Adrenal gland (tissue), 9 donors: ENCODE measurements at regions not wholly inside any gene's neighbourhood (a gene's known extent, or its start where the extent isn't known, plus 50 kb on each side); places are given as distances from the start of the nearest gene placed in this dataset.

Experiments used
- DNase-seq, 7 donors: peaks; one replicate each; pipeline ENCODE4 v3.0.0-alpha.2; 2019 to 2020
- H3K27ac ChIP-seq, 5 donors: fragments of 200-600 bp; sonication (generic) in 4 of 5; 1 replicate in 3 of 5; 2 replicates in 2 of 5; pipeline versions ENCODE4 v1.5.1 to v1.8.0; 2016 to 2020; ENCODE audit warnings: mild to moderate bottlenecking in 1 of 5
- H3K27me3 ChIP-seq: fragments of 200-600 bp; 2 replicates; pipeline ENCODE4 v1.8.0; 2021
- H3K36me3 ChIP-seq, 2 donors: fragments of 200-600 bp; replicated peaks in 1 of 2; 1 replicate in 1 of 2; 2 replicates in 1 of 2; pipeline versions ENCODE4 v1.5.1 to v1.8.0; 2018 to 2022
- H3K4me1 ChIP-seq, 2 donors: fragments of 200-600 bp; replicated peaks in 1 of 2; 1 replicate in 1 of 2; 2 replicates in 1 of 2; pipeline versions ENCODE4 v1.5.1 to v1.8.0; 2018 to 2021
- H3K4me3 ChIP-seq, 4 donors: fragments of 200-600 bp; sonication (generic) in 3 of 4; one replicate each; pipeline ENCODE4 v1.5.1; 2016 to 2018
- H3K9me3 ChIP-seq, 3 donors: fragments of 200-600 bp; sonication (generic) in 1 of 3; replicated peaks in 1 of 3; 1 replicate in 2 of 3; 2 replicates in 1 of 3; pipeline versions ENCODE4 v1.5.1 to v1.8.0; 2016 to 2021
- POLR2A ChIP-seq, 2 donors: fragments of 450-650 bp; IDR thresholded peaks; one replicate each; pipeline ENCODE4 v1.6.1; 2017; ENCODE audit warnings: antibody characterized with exemption in 2 of 2, mild to moderate bottlenecking in 2 of 2, moderate library complexity in 1 of 2
- WGBS, 4 donors: extraction: QIAGEN DNeasy Blood & Tissue Kit in 2 of 4; methylation state at CpG; one replicate each; pipeline versions ENCODE4 v1.1.5 to v1.1.7; 2013 to 2017; 5-methylcytosine and 5-hydroxymethylcytosine counted together
- intact Hi-C, 2 donors: fragments of 100-400 bp; cut with DNase I; formaldehyde crosslinking; loops; one replicate each; pipeline versions ENCODE4 v1.14.1 to v1.15.0; 2022 to 2023
- TF ChIP-seq, protein P1 (sequence below), 6 experiments: fragments of 450-650 bp in 4 of 6; fragments of 200-600 bp in 2 of 6; sonication (generic) in 1 of 6; IDR thresholded peaks; 1 replicate in 5 of 6; 2 replicates in 1 of 6; pipeline versions ENCODE4 v1.5.1 to v1.8.0; 2016 to 2021; ENCODE audit warnings: antibody characterized with exemption in 6 of 6, mild to moderate bottlenecking in 2 of 6, moderate library complexity in 1 of 6
- donor health status: healthy with polysubstance abuse.
- donor health status: Bipolar disorder and iron deficiency.
- donor health status: DM: yes; HTN: yes; CAD: no.
- donor health status: DM: no; HTN: no; CAD: no.
- donor health status: DM: no; HTN: no; CAD: no.

DNA sequence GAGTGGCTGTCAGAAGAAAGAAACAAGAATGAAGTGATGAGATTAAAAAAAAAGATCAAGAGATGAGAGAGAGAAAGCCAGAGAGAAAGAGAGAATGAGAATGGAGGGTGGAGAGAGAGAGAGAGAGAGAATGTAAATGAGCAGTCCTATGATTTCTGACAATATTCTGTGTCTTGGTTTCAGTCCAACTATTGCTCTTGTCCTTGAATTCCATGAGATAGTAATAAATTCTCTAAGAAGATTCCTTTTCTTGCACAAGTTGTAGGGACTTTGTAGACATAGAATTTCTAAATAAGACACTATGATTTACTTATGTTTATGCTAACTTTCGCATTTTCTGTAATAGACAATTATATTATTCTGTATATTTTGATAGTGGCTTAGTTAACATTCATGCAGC, 149.6 kb upstream of the CTSO start:
- TF ChIP-seq POLR2A (IDR thresholded peaks at IDR 0.05), result no peak
- TF ChIP-seq, protein P1, sequence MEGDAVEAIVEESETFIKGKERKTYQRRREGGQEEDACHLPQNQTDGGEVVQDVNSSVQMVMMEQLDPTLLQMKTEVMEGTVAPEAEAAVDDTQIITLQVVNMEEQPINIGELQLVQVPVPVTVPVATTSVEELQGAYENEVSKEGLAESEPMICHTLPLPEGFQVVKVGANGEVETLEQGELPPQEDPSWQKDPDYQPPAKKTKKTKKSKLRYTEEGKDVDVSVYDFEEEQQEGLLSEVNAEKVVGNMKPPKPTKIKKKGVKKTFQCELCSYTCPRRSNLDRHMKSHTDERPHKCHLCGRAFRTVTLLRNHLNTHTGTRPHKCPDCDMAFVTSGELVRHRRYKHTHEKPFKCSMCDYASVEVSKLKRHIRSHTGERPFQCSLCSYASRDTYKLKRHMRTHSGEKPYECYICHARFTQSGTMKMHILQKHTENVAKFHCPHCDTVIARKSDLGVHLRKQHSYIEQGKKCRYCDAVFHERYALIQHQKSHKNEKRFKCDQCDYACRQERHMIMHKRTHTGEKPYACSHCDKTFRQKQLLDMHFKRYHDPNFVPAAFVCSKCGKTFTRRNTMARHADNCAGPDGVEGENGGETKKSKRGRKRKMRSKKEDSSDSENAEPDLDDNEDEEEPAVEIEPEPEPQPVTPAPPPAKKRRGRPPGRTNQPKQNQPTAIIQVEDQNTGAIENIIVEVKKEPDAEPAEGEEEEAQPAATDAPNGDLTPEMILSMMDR (IDR thresholded peaks at IDR 0.05), result no peak
- DNase-seq, result no peak
- no peaks in the 10 kb centered on the region for H3K4me1 ChIP-seq

DNA sequence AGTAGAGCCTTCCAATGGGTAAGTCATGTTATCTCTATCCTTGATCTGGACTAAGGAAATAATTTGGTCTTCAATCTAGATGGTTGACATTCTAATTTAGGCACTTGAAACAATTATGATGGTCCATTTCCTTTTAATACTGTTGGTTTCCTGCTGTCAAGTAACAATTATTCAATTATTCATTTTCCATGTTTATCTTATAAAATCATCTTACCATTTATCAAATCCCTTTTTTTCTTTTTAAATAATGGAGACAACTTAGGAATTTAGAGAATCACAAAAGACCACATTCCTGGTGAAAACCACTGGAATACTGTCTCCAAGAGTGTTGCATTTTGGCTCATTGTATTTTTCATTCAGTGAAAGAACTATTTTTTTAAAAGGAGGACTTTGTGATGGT, 148.7 kb upstream of the CTSO start:
- no peaks in the 10 kb centered on the region for H3K36me3 ChIP-seq
- no peak for TF ChIP-seq POLR2A (IDR thresholded peaks at IDR 0.05)
- TF ChIP-seq, protein P1 (IDR thresholded peaks at IDR 0.05), result no peak
- no peaks in the 10 kb centered on the region for H3K9me3 ChIP-seq
- H3K27ac ChIP-seq, result no peak overlapping the region
- intact Hi-C loops, result no loop called here
- no peak for DNase-seq
- no peaks in the 10 kb centered on the region for H3K27me3 ChIP-seq
- H3K4me3 ChIP-seq, result no peak overlapping the region
- H3K4me1 ChIP-seq, result no peaks in the 10 kb centered on the region

More for the DNA sequence above, 149.6 kb upstream of the CTSO start:
- intact Hi-C loops, result no loop called here
- WGBS, 4 donors, result 56 to 71% (median 64%) methylated on average over 1 of the region's 1 CpG
- Histone ChIP-seq H3K36me3 (no peaks in the 10 kb centered on the region), H3K27me3 (no peaks in the 10 kb centered on the region), H3K9me3 (no peaks in the 10 kb centered on the region), H3K4me3 (no peak overlapping the region), H3K27ac (no peak overlapping the region)

DNA sequence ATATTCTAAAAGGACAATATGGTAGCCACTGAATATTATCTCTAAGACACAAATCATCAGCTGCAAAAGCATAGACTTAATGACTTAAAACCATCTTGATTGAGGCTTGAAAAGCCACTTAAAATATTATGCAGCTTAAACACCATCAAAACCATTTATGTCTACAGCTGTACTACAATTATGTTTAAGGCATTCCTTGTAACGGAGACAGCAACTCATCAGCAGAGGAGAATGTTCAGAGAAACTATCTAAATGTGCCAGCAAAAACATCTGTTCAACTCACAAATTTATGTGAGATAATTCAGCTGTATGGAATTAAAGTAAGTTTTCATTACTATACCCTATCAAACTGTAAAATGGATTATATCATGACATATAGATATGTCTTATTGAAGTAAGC, 147.9 kb upstream of the CTSO start:
- Histone ChIP-seq H3K36me3 (no peaks in the 10 kb centered on the region), H3K27ac (no peak overlapping the region), H3K4me1 (peaks cover 0 to 3% of the 10 kb centered on the region in 2 donors), H3K9me3 (no peaks in the 10 kb centered on the region), H3K27me3 (no peaks in the 10 kb centered on the region), H3K4me3 (no peak overlapping the region)
- TF ChIP-seq POLR2A (IDR thresholded peaks at IDR 0.05), result no peak
- TF ChIP-seq, protein P1 (IDR thresholded peaks at IDR 0.05), result no peak
- WGBS, 4 donors, result 60 to 79% (median 68%) methylated on average over 1 of the region's 1 CpG
- no peak for DNase-seq
- intact Hi-C loops, result no loop called here

DNA sequence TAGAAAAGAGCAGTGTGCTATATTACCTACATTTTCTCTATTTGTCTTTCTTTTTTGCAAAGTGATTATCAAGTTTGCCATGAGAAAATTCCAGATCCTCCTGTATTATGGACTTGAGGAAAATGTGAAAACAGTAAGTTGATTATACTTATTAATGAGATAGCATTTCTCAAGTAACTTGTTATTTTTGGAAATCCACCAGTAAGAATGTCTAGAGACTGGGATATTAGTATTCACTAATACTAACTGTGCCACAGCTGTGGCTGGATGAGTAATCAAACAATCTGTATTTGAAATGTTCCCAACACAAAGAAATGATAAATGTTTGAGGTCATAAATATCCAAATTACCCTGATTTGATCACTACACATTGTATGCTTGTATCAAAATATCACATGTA, 147.0 kb upstream of the CTSO start:
- TF ChIP-seq POLR2A (IDR thresholded peaks at IDR 0.05), result no peak
- TF ChIP-seq, protein P1 (IDR thresholded peaks at IDR 0.05), result no peak
- no peaks in the 10 kb centered on the region for H3K36me3 ChIP-seq
- peaks cover 0 to 5% of the 10 kb centered on the region in 2 donors for H3K4me1 ChIP-seq
- intact Hi-C loops, result no loop called here
- no peak overlapping the region for H3K4me3 ChIP-seq
- no peaks in the 10 kb centered on the region for H3K9me3 ChIP-seq
- no peak overlapping the region for H3K27ac ChIP-seq
- no peaks in the 10 kb centered on the region for H3K27me3 ChIP-seq
- DNase-seq, result no peak
